Coronary artery (tissue), 2 donors: ENCODE measurements at regions not wholly inside any gene's neighbourhood (a gene's known extent, or its start where the extent isn't known, plus 50 kb on each side); places are given as distances from the start of the nearest gene placed in this dataset.

Experiments used
- DNase-seq: peaks from one replicate; pipeline ENCODE4 v3.0.0-alpha.2; 2017; ENCODE audit warnings: low spot score
- H3K27ac ChIP-seq, 2 donors: fragments of 200-600 bp; sonication (generic); one replicate each; pipeline ENCODE4 v1.5.1; 2016 to 2019
- H3K4me3 ChIP-seq: fragments of 200-600 bp; sonication (generic); 2 replicates; pipeline ENCODE4 v1.5.1; 2016; ENCODE audit warnings: mild to moderate bottlenecking, moderate library complexity
- CTCF ChIP-seq: fragments of 200-600 bp; sonication (generic); IDR thresholded peaks from one replicate; pipeline ENCODE4 v1.5.1; 2019; ENCODE audit warnings: antibody characterized with exemption

- H3K27ac ChIP-seq = no peak overlapping the region
- no peak for TF ChIP-seq CTCF
Observed at GRCh38 chr12:23193552-23193951, 568.6 kb downstream of the ETNK1 start.

GRCh38 chr12:23197266-23197665, 572.3 kb downstream of the ETNK1 start:
- Histone ChIP-seq H3K4me3 (peak overlapping the region; percentile 34), H3K27ac (peak overlapping the region; percentile 49 to 71)
- DNase-seq = no peak
- no peak for TF ChIP-seq CTCF

More at GRCh38 chr12:23193552-23193951, 568.6 kb downstream of the ETNK1 start:
- no peak overlapping the region for H3K4me3 ChIP-seq
- DNase-seq = no peak

GRCh38 chr12:23202728-23203127, 577.8 kb downstream of the ETNK1 start:
- no peak for TF ChIP-seq CTCF
- DNase-seq = no peak
- Histone ChIP-seq H3K27ac (no peak overlapping the region), H3K4me3 (no peak overlapping the region)

GRCh38 chr12:23204933-23205778, 580.2 kb downstream of the ETNK1 start:
- no peak for DNase-seq
- Histone ChIP-seq H3K4me3 (no peak overlapping the region), H3K27ac (no peak overlapping the region)
- peak; percentile 58 for TF ChIP-seq CTCF

DNA sequence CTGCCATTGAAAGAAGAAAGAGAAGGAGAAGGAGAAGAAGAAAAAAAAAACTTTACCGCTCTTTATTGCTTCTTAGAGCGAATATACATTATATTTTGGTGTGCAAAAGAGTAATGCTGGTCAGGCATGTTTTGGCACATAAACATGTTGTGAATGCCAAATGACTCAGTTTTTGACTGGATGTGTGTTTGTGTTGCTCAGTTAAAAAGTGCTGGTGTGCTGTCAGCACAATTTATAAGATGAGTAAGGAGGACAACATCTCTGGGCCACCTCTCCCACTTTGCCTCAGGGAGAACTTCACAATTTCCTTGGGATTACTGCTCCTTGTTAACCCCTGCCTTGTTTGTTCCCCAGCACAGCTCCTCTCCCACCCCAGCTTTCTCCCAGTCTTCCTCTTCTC, 584.8 kb downstream of the ETNK1 start:
- DNase-seq = no peak
- no peak for TF ChIP-seq CTCF
- H3K4me3 ChIP-seq = no peak overlapping the region
- H3K27ac ChIP-seq = no peak overlapping the region

DNA sequence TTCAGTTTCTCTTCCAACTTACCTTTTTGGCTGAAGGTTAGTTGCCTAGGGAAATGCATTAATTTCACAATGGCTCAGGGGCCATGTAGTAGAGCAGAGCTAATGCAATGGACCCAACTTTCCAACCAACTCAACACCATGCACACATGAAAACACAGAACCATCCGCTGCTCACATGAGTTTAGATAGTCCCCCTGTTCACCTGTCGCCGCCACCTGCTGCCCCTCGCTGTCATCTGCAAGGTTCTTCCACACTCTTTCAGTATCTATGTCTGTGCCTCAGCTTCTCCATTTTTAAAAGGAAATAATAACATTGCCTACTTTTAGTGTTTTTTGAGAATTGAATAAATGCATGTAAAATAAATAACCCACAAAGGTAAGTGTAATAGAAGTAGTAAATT, 585.6 kb downstream of the ETNK1 start:
- Histone ChIP-seq H3K4me3 (no peak overlapping the region), H3K27ac (no peak overlapping the region)
- DNase-seq = no peak
- no peak for TF ChIP-seq CTCF
